GM06990 (cell line): ENCODE measurements at regions not wholly inside any gene's neighbourhood (a gene's known extent, or its start where the extent isn't known, plus 50 kb on each side); places are given as distances from the start of the nearest gene placed in this dataset.

Experiments
- DNase-seq: peaks from one replicate; pipeline ENCODE4 v3.0.0-alpha.2; 2011; ENCODE audit not compliant: insufficient read length; ENCODE audit errors: extremely low read depth
- H3K27me3 ChIP-seq: replicated peaks from 2 replicates; pipeline ENCODE4 v1.6.0; 2011; ENCODE audit warnings: low read length; ENCODE audit not compliant: control insufficient read depth, insufficient read depth
- H3K36me3 ChIP-seq: 2 replicates; pipeline ENCODE4 v1.5.1; 2011; ENCODE audit warnings: low read length; ENCODE audit not compliant: control insufficient read depth, insufficient read depth
- H3K4me3 ChIP-seq: replicated peaks from 2 replicates; pipeline ENCODE4 v1.5.1; 2011; ENCODE audit warnings: low read depth, mild to moderate bottlenecking, control low read depth, low read length
- TF ChIP-seq, protein P1 (sequence below): IDR thresholded peaks from 2 replicates; pipeline ENCODE4 v1.5.1; 2011; ENCODE audit warnings: low read length, control low read depth, mild to moderate bottlenecking, inconsistent platforms; ENCODE audit not compliant: insufficient read depth, poor library complexity, severe bottlenecking

DNA sequence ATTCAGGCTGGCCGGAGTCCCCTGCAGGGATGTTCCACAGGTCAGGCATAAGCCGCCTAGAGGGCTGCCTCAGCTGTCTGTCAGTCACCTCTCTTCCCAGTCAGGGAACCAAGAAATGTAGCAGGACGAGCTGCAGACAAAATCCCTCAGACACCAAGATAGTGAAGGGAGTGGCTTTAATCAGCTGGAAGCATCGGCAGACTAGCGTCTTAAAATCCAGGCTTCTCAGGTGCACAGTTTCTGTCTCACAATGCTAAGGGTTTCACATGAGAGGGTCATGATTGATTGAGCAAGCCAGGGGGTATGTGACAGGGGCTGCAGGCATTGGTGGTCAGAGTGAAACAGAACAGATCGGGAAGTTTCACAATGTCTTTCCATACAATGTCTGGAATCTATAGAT is 247.2 kb downstream of the CDH10 start:
- TF ChIP-seq, protein P1, sequence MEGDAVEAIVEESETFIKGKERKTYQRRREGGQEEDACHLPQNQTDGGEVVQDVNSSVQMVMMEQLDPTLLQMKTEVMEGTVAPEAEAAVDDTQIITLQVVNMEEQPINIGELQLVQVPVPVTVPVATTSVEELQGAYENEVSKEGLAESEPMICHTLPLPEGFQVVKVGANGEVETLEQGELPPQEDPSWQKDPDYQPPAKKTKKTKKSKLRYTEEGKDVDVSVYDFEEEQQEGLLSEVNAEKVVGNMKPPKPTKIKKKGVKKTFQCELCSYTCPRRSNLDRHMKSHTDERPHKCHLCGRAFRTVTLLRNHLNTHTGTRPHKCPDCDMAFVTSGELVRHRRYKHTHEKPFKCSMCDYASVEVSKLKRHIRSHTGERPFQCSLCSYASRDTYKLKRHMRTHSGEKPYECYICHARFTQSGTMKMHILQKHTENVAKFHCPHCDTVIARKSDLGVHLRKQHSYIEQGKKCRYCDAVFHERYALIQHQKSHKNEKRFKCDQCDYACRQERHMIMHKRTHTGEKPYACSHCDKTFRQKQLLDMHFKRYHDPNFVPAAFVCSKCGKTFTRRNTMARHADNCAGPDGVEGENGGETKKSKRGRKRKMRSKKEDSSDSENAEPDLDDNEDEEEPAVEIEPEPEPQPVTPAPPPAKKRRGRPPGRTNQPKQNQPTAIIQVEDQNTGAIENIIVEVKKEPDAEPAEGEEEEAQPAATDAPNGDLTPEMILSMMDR, result no peak
- H3K27me3 ChIP-seq, result no peaks in the 10 kb centered on the region
- H3K4me3 ChIP-seq, result no peak overlapping the region
- no peaks in the 10 kb centered on the region for H3K36me3 ChIP-seq
- no peak for DNase-seq

DNA sequence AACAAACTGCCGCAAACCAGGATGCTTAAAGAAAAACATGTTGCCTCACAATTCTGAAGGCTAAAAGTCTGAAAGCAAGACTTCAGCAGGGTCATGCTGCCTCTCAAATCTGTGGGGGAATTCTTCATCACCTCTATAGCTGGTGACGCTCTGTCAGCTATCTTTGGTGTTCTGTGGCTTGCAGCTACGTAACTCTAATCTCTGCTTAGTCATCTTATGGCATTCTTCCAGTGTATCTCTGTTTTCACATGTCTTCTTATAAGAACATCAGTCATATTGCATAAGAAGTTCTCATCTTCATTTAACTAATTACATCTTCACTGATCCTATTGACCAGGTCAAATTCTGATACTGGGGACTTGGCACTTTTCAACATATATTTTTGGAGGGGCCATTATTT is 243.0 kb downstream of the CDH10 start:
- no peaks in the 10 kb centered on the region for H3K27me3 ChIP-seq
- no peak overlapping the region for H3K4me3 ChIP-seq
- DNase-seq, result no peak
- no peaks in the 10 kb centered on the region for H3K36me3 ChIP-seq
- TF ChIP-seq, protein P1, result no peak

DNA sequence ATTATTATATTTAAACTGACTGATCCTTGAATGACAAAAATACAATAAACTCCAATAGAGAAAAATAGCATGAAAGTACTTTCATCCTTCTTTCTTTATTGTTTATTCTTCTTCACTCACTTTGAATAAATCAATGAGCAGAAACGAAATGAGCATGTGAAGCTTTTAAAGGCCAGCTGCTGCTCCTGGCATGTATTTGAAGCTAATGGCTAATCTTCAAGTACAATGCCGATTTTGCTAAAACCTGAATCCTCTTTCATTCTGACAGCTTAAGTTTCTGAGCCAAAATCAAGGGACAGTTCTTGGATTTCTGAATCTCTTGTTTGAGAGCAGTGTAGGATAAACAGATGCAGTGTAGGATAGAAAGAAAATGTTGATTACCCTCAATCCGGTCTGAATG is 237.3 kb downstream of the CDH10 start:
- TF ChIP-seq, protein P1, result no peak
- no peak overlapping the region for H3K4me3 ChIP-seq
- no peaks in the 10 kb centered on the region for H3K36me3 ChIP-seq
- no peaks in the 10 kb centered on the region for H3K27me3 ChIP-seq
- no peak for DNase-seq

DNA sequence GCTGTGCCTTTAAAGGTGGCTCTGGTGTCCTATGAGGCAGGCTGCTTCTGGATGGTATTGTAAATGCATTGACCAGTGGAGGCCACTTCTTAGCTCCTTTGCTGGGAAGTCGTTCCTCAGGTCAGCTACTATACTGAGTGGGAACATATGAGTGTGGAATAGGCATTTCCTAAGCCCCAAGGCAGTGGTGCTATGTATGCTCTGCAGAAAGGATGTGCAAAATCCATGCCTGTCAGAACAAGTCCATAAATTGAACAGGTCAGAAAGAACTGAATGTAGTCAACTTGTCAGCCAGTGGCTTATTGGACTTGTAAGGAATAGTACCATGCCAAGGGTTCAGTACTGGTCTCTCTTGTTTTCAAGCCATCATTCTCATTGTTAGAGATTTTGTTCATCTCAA is 216.4 kb downstream of the CDH10 start:
- no peaks in the 10 kb centered on the region for H3K27me3 ChIP-seq
- TF ChIP-seq, protein P1, result no peak
- no peaks in the 10 kb centered on the region for H3K36me3 ChIP-seq
- no peak for DNase-seq
- no peak overlapping the region for H3K4me3 ChIP-seq

DNA sequence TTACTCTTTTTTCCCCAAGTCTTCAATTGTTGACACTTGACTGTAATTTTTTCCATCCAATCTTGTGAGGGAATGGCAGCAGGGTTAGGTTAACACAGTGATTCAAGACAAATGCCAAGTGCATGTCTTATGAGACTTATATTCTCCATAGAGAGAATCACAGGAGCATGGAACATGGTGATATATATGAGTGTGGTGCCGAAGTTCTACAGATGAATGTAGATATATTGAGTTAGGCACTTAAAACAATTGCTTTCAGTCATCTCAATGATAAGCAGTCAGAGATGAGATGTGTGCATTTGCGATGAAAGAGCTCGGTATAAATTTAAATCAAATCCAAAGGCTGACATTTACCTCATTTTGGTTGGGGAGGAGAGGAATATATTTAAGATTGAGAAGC is 211.2 kb downstream of the CDH10 start:
- Histone ChIP-seq H3K27me3 (no peaks in the 10 kb centered on the region), H3K36me3 (no peaks in the 10 kb centered on the region), H3K4me3 (no peak overlapping the region)
- TF ChIP-seq, protein P1, result no peak
- DNase-seq, result no peak
